HG03066 (cell line): ENCODE measurements at regions not wholly inside any gene's neighbourhood (a gene's known extent, or its start where the extent isn't known, plus 50 kb on each side); places are given as distances from the start of the nearest gene placed in this dataset.
A peak's percentile ranks its signal among the peaks of the same experiment; 100 is the strongest.
"Not testable (repeated sequence)": the region's sequence is repeated elsewhere in the genome, so short reads cannot be mapped to it uniquely, and the experiment has no call there.

Experiments used
- ATAC-seq: cut with Tn5 transposase; IDR thresholded peaks from one replicate; pipeline ENCODE4 v1.9.1; 2021; ENCODE audit warnings: low read depth; ENCODE audit not compliant: unreplicated experiment

GRCh38 chr10:3634646-3635045 lies 150.4 kb downstream of the KLF6 start:
- not testable (repeated sequence) for ATAC-seq

GRCh38 chr10:3631701-3632330 lies 153.2 kb downstream of the KLF6 start:
- no peak for ATAC-seq

GRCh38 chr10:3631291-3631690 lies 153.7 kb downstream of the KLF6 start:
- no peak for ATAC-seq

GRCh38 chr10:3625959-3626751 lies 158.9 kb downstream of the KLF6 start:
- peak; percentile 60 for ATAC-seq

GRCh38 chr10:3624367-3624766 lies 160.6 kb downstream of the KLF6 start:
- no peak for ATAC-seq

- ATAC-seq = peak; percentile 51
Observed at GRCh38 chr10:3623746-3624145, 161.3 kb downstream of the KLF6 start.

GRCh38 chr10:3622845-3623621 lies 162.0 kb downstream of the KLF6 start:
- ATAC-seq = peak; percentile 41

GRCh38 chr10:3622427-3622826 lies 162.6 kb downstream of the KLF6 start:
- no peak for ATAC-seq

- ATAC-seq = no peak
Observed at GRCh38 chr10:3620818-3621217, 164.2 kb downstream of the KLF6 start.

GRCh38 chr10:3619241-3619640 lies 165.8 kb downstream of the KLF6 start:
- ATAC-seq = no peak

- ATAC-seq = no peak
Observed at GRCh38 chr10:3616880-3617279, 168.1 kb downstream of the KLF6 start.

- ATAC-seq = no peak
Observed at GRCh38 chr10:3613318-3613717, 171.7 kb downstream of the KLF6 start.

- no peak for ATAC-seq
Observed at GRCh38 chr10:3612183-3613001, 172.6 kb downstream of the KLF6 start.

GRCh38 chr10:3606309-3606708 lies 178.7 kb downstream of the KLF6 start:
- no peak for ATAC-seq

- ATAC-seq = no peak
Observed at GRCh38 chr10:3605882-3606281, 179.1 kb downstream of the KLF6 start.

GRCh38 chr10:3595736-3596135 lies 189.3 kb downstream of the KLF6 start:
- no peak for ATAC-seq

GRCh38 chr10:3593611-3594010 lies 191.4 kb downstream of the KLF6 start:
- ATAC-seq = no peak

- no peak for ATAC-seq
Observed at GRCh38 chr10:3592424-3592823, 192.6 kb downstream of the KLF6 start.

GRCh38 chr10:3588816-3589215 lies 196.2 kb downstream of the KLF6 start:
- no peak for ATAC-seq

GRCh38 chr10:3588346-3588745 lies 196.7 kb downstream of the KLF6 start:
- ATAC-seq = no peak
